CD8-positive, alpha-beta memory T cell (primary cell): ENCODE measurements at regions not wholly inside any gene's neighbourhood (a gene's known extent, or its start where the extent isn't known, plus 50 kb on each side); places are given as distances from the start of the nearest gene placed in this dataset.
"Not testable (repeated sequence)": the region's sequence is repeated elsewhere in the genome, so short reads cannot be mapped to it uniquely, and the experiment has no call there.

Experiments used
- CTCF ChIA-PET: fragments of 350-600 bp; sonication (Branson Sonifier 250); formaldehyde crosslinking; loops from one replicate; lab custom pipeline; 2021; ENCODE audit warnings: antibody characterized with exemption; lab: Charles Lee
- POLR2A ChIA-PET: fragments of 350-600 bp; sonication (Branson Sonifier 250); formaldehyde crosslinking; loops from one replicate; lab custom pipeline; 2021; ENCODE audit warnings: antibody characterized with exemption; lab: Charles Lee
- DNase-seq, 5 donors: peaks; one replicate each; pipeline versions ENCODE4 v3.0.0 to v3.0.0-alpha.2; 2020 to 2022; ENCODE audit warnings: mixed read lengths in 1 of 5
- H3K27ac ChIP-seq: one replicate; pipeline ENCODE4 v1.7.0; 2013; ENCODE audit warnings: low read depth, mild to moderate bottlenecking, low read length, moderate library complexity
- H3K27me3 ChIP-seq: 2 replicates; pipeline ENCODE4 v1.7.0; 2013; ENCODE audit warnings: low read length, mild to moderate bottlenecking; ENCODE audit not compliant: insufficient read depth, poor library complexity, severe bottlenecking
- H3K36me3 ChIP-seq: 2 replicates; pipeline ENCODE4 v1.7.0; 2013; ENCODE audit warnings: mild to moderate bottlenecking, low read length, moderate library complexity; ENCODE audit not compliant: insufficient read depth
- H3K4me1 ChIP-seq: 2 replicates; pipeline ENCODE4 v1.7.0; 2013; ENCODE audit warnings: mild to moderate bottlenecking, low read length, moderate library complexity; ENCODE audit not compliant: insufficient read depth
- H3K4me3 ChIP-seq: 2 replicates; pipeline ENCODE4 v1.7.0; 2013; ENCODE audit warnings: mild to moderate bottlenecking, low read length
- H3K9me3 ChIP-seq: 2 replicates; pipeline ENCODE4 v1.7.0; 2013; ENCODE audit warnings: mild to moderate bottlenecking, low read length
- H3K27ac Mint-ChIP-seq, 8 donors: one replicate each; pipeline ENCODE4 v1.8.0; 2020 to 2021; ENCODE audit warnings: mixed read lengths in 8 of 8, mild to moderate bottlenecking in 6 of 8, inconsistent platforms in 3 of 8, moderate library complexity in 3 of 8
- H3K27me3 Mint-ChIP-seq, 2 donors: one replicate each; pipeline ENCODE4 v1.8.0; 2020 to 2021; ENCODE audit warnings: mixed read lengths in 2 of 2, mild to moderate bottlenecking in 1 of 2, moderate library complexity in 1 of 2
- H3K36me3 Mint-ChIP-seq, 3 donors: one replicate each; pipeline ENCODE4 v1.8.0; 2020 to 2021; ENCODE audit warnings: mixed read lengths in 3 of 3, inconsistent platforms in 1 of 3, mild to moderate bottlenecking in 1 of 3
- H3K4me1 Mint-ChIP-seq, 3 donors: one replicate each; pipeline ENCODE4 v1.8.0; 2020 to 2021; ENCODE audit warnings: mixed read lengths in 3 of 3, inconsistent platforms in 1 of 3, mild to moderate bottlenecking in 1 of 3
- H3K4me3 Mint-ChIP-seq, 7 donors: one replicate each; pipeline ENCODE4 v1.8.0; 2020 to 2021; ENCODE audit warnings: mixed read lengths in 7 of 7, mild to moderate bottlenecking in 6 of 7, moderate library complexity in 4 of 7, inconsistent platforms in 2 of 7
- H3K9me3 Mint-ChIP-seq, 5 donors: one replicate each; pipeline ENCODE4 v1.8.0; 2020 to 2022; ENCODE audit warnings: mixed read lengths in 5 of 5, mild to moderate bottlenecking in 3 of 5, moderate library complexity in 2 of 5, inconsistent platforms in 1 of 5

DNA sequence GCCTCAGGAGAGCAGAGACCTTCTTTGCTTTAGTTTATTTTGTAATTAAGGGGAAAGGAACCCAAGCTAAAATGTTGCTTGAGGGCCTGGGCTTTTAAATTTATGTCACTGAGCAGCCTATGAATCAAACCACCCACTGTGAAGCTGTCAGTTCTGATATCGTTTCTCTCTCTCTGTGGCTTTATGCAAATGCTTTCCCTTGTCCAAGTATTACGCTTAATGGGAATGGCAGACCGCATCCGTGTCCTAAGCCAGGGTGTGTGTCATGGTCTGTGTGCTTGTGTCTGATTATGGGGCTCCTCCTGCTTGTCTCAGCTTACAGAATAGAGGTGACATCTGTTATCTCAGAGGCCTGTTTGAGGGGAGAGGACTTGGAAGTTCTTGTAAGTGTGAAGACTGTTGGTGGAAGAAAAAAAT is 82.4 kb downstream of the EBLN2 start:
- H3K9me3 Mint-ChIP-seq: no peaks in the 10 kb centered on the region
- ChIA-PET CTCF (no interaction called here), POLR2A (no interaction called here)
- Histone ChIP-seq H3K27me3 (no peaks in the 10 kb centered on the region), H3K9me3 (no peaks in the 10 kb centered on the region), H3K36me3 (no peaks in the 10 kb centered on the region), H3K4me3 (no peak overlapping the region), H3K4me1 (no peaks in the 10 kb centered on the region), H3K27ac (no peak overlapping the region)
- H3K27me3 Mint-ChIP-seq: peaks cover 5 to 13% of the 10 kb centered on the region in 2 donors
- DNase-seq: no peak
- H3K4me3 Mint-ChIP-seq: no peak overlapping the region
- H3K27ac Mint-ChIP-seq: no peak overlapping the region
- H3K36me3 Mint-ChIP-seq: no peaks in the 10 kb centered on the region
- H3K4me1 Mint-ChIP-seq: no peaks in the 10 kb centered on the region

DNA sequence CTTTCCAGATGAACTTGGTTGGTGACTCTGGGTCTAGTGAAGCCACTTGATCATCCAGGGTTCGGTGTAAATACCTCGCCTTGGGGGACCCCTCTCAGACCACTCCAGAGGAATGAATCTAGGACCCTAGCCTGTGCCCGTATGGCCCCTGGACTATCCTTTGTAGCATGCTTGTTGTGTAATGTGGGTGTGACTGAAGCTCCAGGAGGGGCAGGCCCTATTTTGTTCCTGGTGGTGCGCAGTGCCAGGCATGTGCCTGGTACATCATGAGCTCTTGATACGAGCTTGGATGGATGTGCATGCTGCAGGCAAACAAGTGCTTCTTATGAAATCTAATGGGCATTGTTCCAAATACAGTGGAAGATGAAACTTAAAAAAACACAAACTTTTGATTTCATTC is 82.8 kb downstream of the EBLN2 start:
- Histone ChIP-seq H3K4me3 (no peak overlapping the region), H3K4me1 (no peaks in the 10 kb centered on the region), H3K27me3 (no peaks in the 10 kb centered on the region), H3K9me3 (no peaks in the 10 kb centered on the region), H3K27ac (no peak overlapping the region), H3K36me3 (no peaks in the 10 kb centered on the region)
- no peak for DNase-seq
- ChIA-PET CTCF (no interaction called here), POLR2A (no interaction called here)
- H3K4me1 Mint-ChIP-seq: no peaks in the 10 kb centered on the region
- H3K36me3 Mint-ChIP-seq: no peaks in the 10 kb centered on the region
- H3K27ac Mint-ChIP-seq: no peak overlapping the region
- peaks cover 5 to 13% of the 10 kb centered on the region in 2 donors for H3K27me3 Mint-ChIP-seq
- no peaks in the 10 kb centered on the region for H3K9me3 Mint-ChIP-seq
- H3K4me3 Mint-ChIP-seq: no peak overlapping the region

DNA sequence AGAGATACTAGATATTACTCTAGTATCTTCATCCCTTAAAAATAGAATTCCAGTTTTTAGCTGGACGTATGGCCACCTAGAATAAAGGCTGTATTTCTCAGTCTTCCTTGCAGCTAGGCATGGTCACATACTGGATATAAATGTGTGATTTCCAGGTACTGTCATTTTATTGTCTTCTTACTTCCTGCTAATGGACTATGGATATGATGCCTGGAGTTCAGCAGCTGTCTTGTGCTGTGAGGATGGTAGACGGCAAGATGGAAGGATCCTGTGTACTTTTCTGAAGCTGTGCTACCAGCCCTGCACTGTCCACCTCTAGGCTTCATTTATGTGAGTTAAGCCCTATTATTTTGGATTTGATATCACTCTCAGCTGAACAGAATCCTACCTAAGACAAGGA is 83.4 kb downstream of the EBLN2 start:
- no peak overlapping the region for H3K4me3 ChIP-seq
- Mint-ChIP-seq H3K9me3 (no peaks in the 10 kb centered on the region), H3K27me3 (peaks cover 5 to 13% of the 10 kb centered on the region in 2 donors), H3K4me3 (no peak overlapping the region), H3K27ac (no peak overlapping the region), H3K36me3 (no peaks in the 10 kb centered on the region), H3K4me1 (no peaks in the 10 kb centered on the region)
- POLR2A ChIA-PET: no interaction called here
- H3K4me1 ChIP-seq: no peaks in the 10 kb centered on the region
- H3K9me3 ChIP-seq: no peaks in the 10 kb centered on the region
- no peaks in the 10 kb centered on the region for H3K27me3 ChIP-seq
- no peaks in the 10 kb centered on the region for H3K36me3 ChIP-seq
- H3K27ac ChIP-seq: no peak overlapping the region
- CTCF ChIA-PET: no interaction called here
- DNase-seq: no peak

DNA sequence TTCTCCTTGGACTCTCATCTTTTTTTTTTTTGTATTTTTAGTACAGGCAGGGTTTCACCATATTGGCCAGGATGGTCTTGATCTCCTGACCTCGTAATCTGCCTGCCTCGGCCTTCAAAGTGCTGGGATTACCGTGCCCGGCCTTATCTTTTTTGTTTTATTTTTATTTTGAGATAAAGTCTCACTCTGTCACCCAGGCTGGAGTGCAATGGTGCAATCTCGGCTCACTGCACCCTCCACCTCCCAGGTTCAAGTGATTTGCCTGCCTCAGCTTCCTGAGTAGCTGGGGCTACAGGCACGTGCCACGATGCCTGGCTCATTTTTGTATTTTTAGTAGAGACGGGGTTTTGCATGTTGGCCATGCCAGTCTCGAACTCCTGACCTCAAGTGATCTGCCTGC is 86.0 kb downstream of the EBLN2 start:
- H3K27me3 ChIP-seq, H3K4me1 ChIP-seq, POLR2A ChIA-PET, H3K27ac ChIP-seq, DNase-seq, H3K4me1 Mint-ChIP-seq, H3K4me3 ChIP-seq, H3K9me3 ChIP-seq, H3K4me3 Mint-ChIP-seq, H3K36me3 Mint-ChIP-seq, CTCF ChIA-PET, H3K9me3 Mint-ChIP-seq, H3K27ac Mint-ChIP-seq, H3K36me3 ChIP-seq: not testable (repeated sequence)
- H3K27me3 Mint-ChIP-seq: peaks cover 6 to 10% of the 10 kb centered on the region in 2 donors

DNA sequence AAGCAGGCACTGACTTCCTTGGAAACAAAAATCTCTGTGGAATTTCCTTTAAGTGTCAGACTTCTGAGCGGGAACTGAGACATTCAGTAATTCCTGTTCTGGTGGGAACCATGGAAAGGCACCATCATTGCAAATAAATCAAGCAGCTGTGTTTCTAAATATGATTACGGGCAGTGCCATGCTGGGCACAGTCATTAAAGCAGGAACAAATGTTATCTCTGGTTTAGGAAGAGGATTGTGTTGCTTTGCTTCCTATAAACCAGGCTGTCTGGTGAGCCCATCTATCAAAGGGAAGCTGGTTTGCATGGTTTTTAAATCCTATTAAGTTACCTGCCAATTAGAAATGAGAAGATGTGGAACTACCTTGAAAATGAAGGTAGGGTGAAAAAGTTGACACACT is 86.7 kb downstream of the EBLN2 start:
- no peaks in the 10 kb centered on the region for H3K9me3 Mint-ChIP-seq
- no peak overlapping the region for H3K4me3 Mint-ChIP-seq
- peaks cover 5 to 6% of the 10 kb centered on the region in 2 donors for H3K27me3 Mint-ChIP-seq

DNA sequence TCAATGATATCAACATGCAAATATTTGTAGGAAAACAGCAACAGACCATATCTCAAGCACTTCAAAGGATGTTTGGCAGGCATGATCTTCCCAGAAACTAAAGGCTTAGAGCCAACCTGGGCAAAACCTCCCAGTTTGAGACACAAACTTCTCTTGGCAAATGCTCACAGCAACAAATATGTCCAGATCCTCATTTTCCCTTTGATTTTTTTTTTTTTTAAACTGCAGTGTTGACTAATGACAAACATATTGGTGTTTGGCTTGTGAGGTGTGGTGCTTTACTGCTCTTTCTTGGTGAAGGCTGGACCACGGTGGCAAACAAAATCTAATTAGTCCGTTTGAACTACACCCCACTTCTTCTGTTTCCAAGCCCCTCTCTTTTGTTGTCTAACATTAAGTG is 87.2 kb downstream of the EBLN2 start:
- H3K4me1 Mint-ChIP-seq: no peaks in the 10 kb centered on the region
- ChIA-PET CTCF (no interaction called here), POLR2A (no interaction called here)
- no peaks in the 10 kb centered on the region for H3K27me3 ChIP-seq
- no peak overlapping the region for H3K27ac Mint-ChIP-seq
- H3K27me3 Mint-ChIP-seq: peaks cover 2 to 6% of the 10 kb centered on the region in 2 donors
- no peak for DNase-seq
- no peak overlapping the region for H3K4me3 Mint-ChIP-seq
- no peaks in the 10 kb centered on the region for H3K9me3 ChIP-seq
- H3K36me3 Mint-ChIP-seq: no peaks in the 10 kb centered on the region
- H3K4me3 ChIP-seq: no peak overlapping the region
- no peaks in the 10 kb centered on the region for H3K4me1 ChIP-seq
- no peaks in the 10 kb centered on the region for H3K36me3 ChIP-seq
- no peaks in the 10 kb centered on the region for H3K9me3 Mint-ChIP-seq
- H3K27ac ChIP-seq: no peak overlapping the region

More for the DNA sequence above, 86.7 kb downstream of the EBLN2 start:
- POLR2A ChIA-PET: no interaction called here
- Histone ChIP-seq H3K4me1 (no peaks in the 10 kb centered on the region), H3K27ac (no peak overlapping the region), H3K36me3 (no peaks in the 10 kb centered on the region), H3K4me3 (no peak overlapping the region), H3K27me3 (no peaks in the 10 kb centered on the region), H3K9me3 (no peaks in the 10 kb centered on the region)
- H3K27ac Mint-ChIP-seq: no peak overlapping the region
- DNase-seq: no peak
- no peaks in the 10 kb centered on the region for H3K36me3 Mint-ChIP-seq
- H3K4me1 Mint-ChIP-seq: no peaks in the 10 kb centered on the region
- CTCF ChIA-PET: no interaction called here

GRCh38 chr3:73150369-73151130 is 89.1 kb downstream of the EBLN2 start:
- POLR2A ChIA-PET: no interaction called here

DNA sequence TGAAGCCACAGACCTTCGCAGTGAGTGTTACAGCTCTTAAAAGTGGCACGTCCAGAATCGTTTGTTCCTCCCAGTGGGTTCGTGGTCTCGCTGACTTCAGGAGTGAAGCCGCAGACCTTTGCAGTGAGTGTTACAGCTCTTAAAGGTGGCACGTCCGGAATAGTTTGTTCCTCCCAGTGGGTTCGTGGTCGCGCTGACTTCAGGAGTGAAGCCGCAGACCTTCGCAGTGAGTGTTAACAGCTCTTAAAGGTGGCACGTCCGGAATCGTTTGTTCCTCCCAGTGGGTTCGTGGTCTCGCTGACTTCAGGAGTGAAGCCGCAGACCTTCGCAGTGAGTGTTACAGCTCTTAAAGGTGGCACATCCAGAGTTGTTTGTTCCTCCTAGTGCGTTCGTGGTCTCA is 91.1 kb downstream of the EBLN2 start:
- POLR2A ChIA-PET, H3K27ac ChIP-seq, H3K36me3 Mint-ChIP-seq, H3K9me3 Mint-ChIP-seq, H3K36me3 ChIP-seq, CTCF ChIA-PET, H3K4me1 ChIP-seq, H3K4me1 Mint-ChIP-seq, H3K27me3 Mint-ChIP-seq, H3K4me3 ChIP-seq, H3K9me3 ChIP-seq, H3K4me3 Mint-ChIP-seq, H3K27me3 ChIP-seq: not testable (repeated sequence)
- peak overlapping the region in 2 of 8 donors; percentile 36 to 68 for H3K27ac Mint-ChIP-seq
- DNase-seq: peak in 1 of 5 donors; percentile 2

More at GRCh38 chr3:73150369-73151130, 89.1 kb downstream of the EBLN2 start:
- no peak overlapping the region for H3K27ac ChIP-seq
- Mint-ChIP-seq H3K9me3 (no peaks in the 10 kb centered on the region), H3K4me3 (no peak overlapping the region), H3K4me1 (no peaks in the 10 kb centered on the region), H3K36me3 (no peaks in the 10 kb centered on the region), H3K27ac (no peak overlapping the region), H3K27me3 (peaks cover 3 to 6% of the 10 kb centered on the region in 2 donors)
- H3K36me3 ChIP-seq: no peaks in the 10 kb centered on the region
- no peaks in the 10 kb centered on the region for H3K9me3 ChIP-seq
- H3K4me1 ChIP-seq: no peaks in the 10 kb centered on the region
- CTCF ChIA-PET: no interaction called here
- no peaks in the 10 kb centered on the region for H3K27me3 ChIP-seq
- DNase-seq: no peak
- H3K4me3 ChIP-seq: no peak overlapping the region
